Neural progenitor cell (in vitro differentiated cells): ENCODE measurements at regions not wholly inside any gene's neighbourhood (a gene's known extent, or its start where the extent isn't known, plus 50 kb on each side); places are given as distances from the start of the nearest gene placed in this dataset.

Source experiments
- CTCF ChIP-seq: fragments of 200-600 bp; sonication (generic); IDR thresholded peaks from 2 replicates; pipeline ENCODE4 v1.5.1; 2017; ENCODE audit warnings: antibody characterized with exemption, mild to moderate bottlenecking
- EZH2phosphoT487 ChIP-seq: fragments of 200-600 bp; sonication (generic); IDR thresholded peaks from 2 replicates; pipeline ENCODE4 v1.6.1; 2017; ENCODE audit warnings: antibody characterized with exemption

- TF ChIP-seq EZH2phosphoT487 (no peak), CTCF (no peak)
These were observed 314.9 kb downstream of the DRD1 start for GRCh38 chr5:175129121-175129520.
